ENCODE measurements at regions not wholly inside any gene's neighbourhood (a gene's known extent, or its start where the extent isn't known, plus 50 kb on each side); places are given as distances from the start of the nearest gene placed in this dataset.

GRCh38 chr18:41331661-41332060, 623.4 kb upstream of the PIK3C3 start (continued):
- no peak for TF ChIP-seq CTCF (IDR thresholded peaks at IDR 0.05; ENCODE audit: low read depth, low read length, missing input control)
- no peak for TF ChIP-seq MAX (IDR thresholded peaks at IDR 0.05)

GRCh38 chr18:41326311-41326710, 628.7 kb upstream of the PIK3C3 start:
- no peaks in the 10 kb centered on the region for H3K27me3 ChIP-seq (ENCODE audit: control insufficient read depth in 4 of 4, insufficient read depth in 4 of 4, low read length in 3 of 4)
- WGBS, result 56% methylated on average over 2 of the region's 2 CpGs

More at GRCh38 chr18:41326311-41326710, 628.7 kb upstream of the PIK3C3 start:
- H3K9ac ChIP-seq (ENCODE audit: low read depth in 1 of 2, low read length in 2 of 2), result no peak overlapping the region
- no peak overlapping the region for H3K27ac ChIP-seq (ENCODE audit: low read depth in 1 of 2, low read length in 2 of 2)
- no peaks in the 10 kb centered on the region for H3K9me3 ChIP-seq (ENCODE audit: control insufficient read depth in 4 of 4, low read length in 3 of 4)
- TF ChIP-seq EGR1 (IDR thresholded peaks at IDR 0.05; ENCODE audit: low read depth in 2 of 2) (no peak), CTCF (IDR thresholded peaks at IDR 0.05; ENCODE audit: low read depth, low read length, missing input control) (no peak), RXRA (IDR thresholded peaks at IDR 0.05) (no peak), RAD21 (IDR thresholded peaks at IDR 0.05) (no peak), JUND (IDR thresholded peaks at IDR 0.05) (no peak), ZBTB33 (IDR thresholded peaks at IDR 0.05) (no peak), FOXA2 (IDR thresholded peaks at IDR 0.05) (no peak), HNF4A (conservative IDR thresholded peaks at IDR 0.05) (no peak), REST (IDR thresholded peaks at IDR 0.05) (no peak), SP1 (IDR thresholded peaks at IDR 0.05) (no peak), HNF4G (IDR thresholded peaks at IDR 0.05) (no peak)
- no peak overlapping the region for H3K4me3 ChIP-seq (ENCODE audit: low read depth in 1 of 3, low read length in 3 of 3)
- DNase-seq (ENCODE audit: low spot score), result no peak
- no peaks in the 10 kb centered on the region for H3K4me1 ChIP-seq (ENCODE audit: control insufficient read depth in 4 of 4, insufficient read depth in 4 of 4, low read length in 3 of 4)
- H3K36me3 ChIP-seq (ENCODE audit: control insufficient read depth in 4 of 4, insufficient read depth in 3 of 4, low read depth in 1 of 4, low read length in 3 of 4), result no peaks in the 10 kb centered on the region

Data from liver (tissue), 8 donors.